Gastrocnemius medialis (tissue), 4 donors: ENCODE measurements at regions not wholly inside any gene's neighbourhood (a gene's known extent, or its start where the extent isn't known, plus 50 kb on each side); places are given as distances from the start of the nearest gene placed in this dataset.

ENCODE experiments used
- ATAC-seq, 2 donors: fragments of 150-250 bp; one replicate each; pipeline ENCODE4 v1.9.1; 2016
- DNase-seq, 2 donors: peaks; one replicate each; pipeline ENCODE4 v3.0.0-alpha.2; 2019
- H3K27ac ChIP-seq, 4 donors: fragments of 200-600 bp; sonication (generic); 1 replicate in 1 of 4; 2 replicates in 3 of 4; pipeline ENCODE4 v1.5.1; 2016 to 2018; ENCODE audit warnings: mild to moderate bottlenecking in 2 of 4, moderate library complexity in 1 of 4
- H3K27me3 ChIP-seq, 3 donors: fragments of 200-600 bp; sonication (generic) in 2 of 3; 1 replicate in 1 of 3; 2 replicates in 2 of 3; pipeline versions ENCODE4 v1.5.1 to v1.6.0; 2016 to 2019; ENCODE audit warnings: mild to moderate bottlenecking in 1 of 3, moderate library complexity in 1 of 3
- H3K36me3 ChIP-seq, 2 donors: fragments of 200-600 bp; sonication (generic) in 1 of 2; one replicate each; pipeline ENCODE4 v1.5.1; 2017 to 2018
- H3K4me1 ChIP-seq, 2 donors: fragments of 200-600 bp; sonication (generic) in 1 of 2; one replicate each; pipeline ENCODE4 v1.5.1; 2016 to 2017; ENCODE audit warnings: mild to moderate bottlenecking in 2 of 2
- H3K4me3 ChIP-seq, 4 donors: fragments of 200-600 bp; sonication (generic) in 3 of 4; 1 replicate in 1 of 4; 2 replicates in 3 of 4; pipeline ENCODE4 v1.5.1; 2016 to 2019; ENCODE audit warnings: mild to moderate bottlenecking in 2 of 4
- H3K9me3 ChIP-seq, 3 donors: fragments of 200-600 bp; sonication (generic) in 2 of 3; 1 replicate in 1 of 3; 2 replicates in 2 of 3; pipeline ENCODE4 v1.5.1; 2016 to 2019
- CTCF ChIP-seq, 5 experiments: fragments of 450-650 bp in 3 of 5; fragments of 200-600 bp in 2 of 5; sonication (generic) in 2 of 5; IDR thresholded peaks in 4 of 5; conservative IDR thresholded peaks in 1 of 5; 1 replicate in 4 of 5; 2 replicates in 1 of 5; pipeline ENCODE4 v1.5.1; 2016 to 2019; ENCODE audit warnings: antibody characterized with exemption in 5 of 5, mild to moderate bottlenecking in 3 of 5, moderate library complexity in 3 of 5
- POLR2A ChIP-seq, 2 donors: fragments of 450-650 bp; IDR thresholded peaks; one replicate each; pipeline ENCODE4 v1.6.1; 2017; ENCODE audit warnings: antibody characterized with exemption in 2 of 2, mild to moderate bottlenecking in 2 of 2, moderate library complexity in 2 of 2
- in situ Hi-C, 4 donors: fragments of 200-750 bp; cut with MboI; loops; one replicate each; pipeline versions ENCODE4 v1.15.0 to v1.8.0; 2017; ENCODE audit warnings: low sequenced_read_pairs in 4 of 4
- intact Hi-C: fragments of 100-400 bp; cut with DNase I; formaldehyde crosslinking; loops from one replicate; pipeline ENCODE4 v1.15.1; 2023; ENCODE audit warnings: low total_unique reads

GRCh38 chr2:19675003-19675629, 226.7 kb downstream of the TTC32 start:
- intact Hi-C loops, result no loop called here
- Histone ChIP-seq H3K36me3 (no peaks in the 10 kb centered on the region), H3K4me3 (no peak overlapping the region), H3K4me1 (peaks cover 0 to 6% of the 10 kb centered on the region in 2 donors), H3K27me3 (no peaks in the 10 kb centered on the region), H3K9me3 (no peaks in the 10 kb centered on the region), H3K27ac (no peak overlapping the region)
- TF ChIP-seq CTCF (IDR thresholded peaks at IDR 0.05 in 4 of 5, conservative IDR thresholded peaks at IDR 0.05 in 1 of 5) (no peak), POLR2A (IDR thresholded peaks at IDR 0.05) (no peak)
- ATAC-seq, result no peak
- in situ Hi-C loops, result no loop called here
- DNase-seq, result no peak

- no peaks in the 10 kb centered on the region for H3K36me3 ChIP-seq
- ATAC-seq (no peak), DNase-seq (no peak)
- H3K4me3 ChIP-seq, result no peak overlapping the region
- intact Hi-C loops, result no loop called here
- H3K4me1 ChIP-seq, result peaks cover 0 to 6% of the 10 kb centered on the region in 2 donors
- H3K9me3 ChIP-seq, result no peaks in the 10 kb centered on the region
- in situ Hi-C loops, result no loop called here
- H3K27ac ChIP-seq, result no peak overlapping the region
- no peaks in the 10 kb centered on the region for H3K27me3 ChIP-seq
- no peak for TF ChIP-seq POLR2A (IDR thresholded peaks at IDR 0.05)
- no peak for TF ChIP-seq CTCF (IDR thresholded peaks at IDR 0.05 in 4 of 5, conservative IDR thresholded peaks at IDR 0.05 in 1 of 5)
Measured at GRCh38 chr2:19674051-19675002, 227.5 kb downstream of the TTC32 start.

GRCh38 chr2:19673213-19673791, 228.5 kb downstream of the TTC32 start:
- in situ Hi-C loops (no loop called here), intact Hi-C loops (no loop called here)
- no peaks in the 10 kb centered on the region for H3K36me3 ChIP-seq
- DNase-seq (no peak), ATAC-seq (peak in 1 of 2 donors; percentile 5)
- no peak overlapping the region for H3K4me3 ChIP-seq
- TF ChIP-seq CTCF (IDR thresholded peaks at IDR 0.05 in 4 of 5, conservative IDR thresholded peaks at IDR 0.05 in 1 of 5) (no peak), POLR2A (IDR thresholded peaks at IDR 0.05) (no peak)
- no peaks in the 10 kb centered on the region for H3K27me3 ChIP-seq
- H3K27ac ChIP-seq, result no peak overlapping the region
- no peaks in the 10 kb centered on the region for H3K9me3 ChIP-seq
- H3K4me1 ChIP-seq, result peaks cover 0 to 6% of the 10 kb centered on the region in 2 donors

- DNase-seq, result no peak
- Histone ChIP-seq H3K36me3 (no peaks in the 10 kb centered on the region), H3K9me3 (no peaks in the 10 kb centered on the region), H3K4me1 (peaks cover 0 to 6% of the 10 kb centered on the region in 2 donors), H3K27me3 (no peaks in the 10 kb centered on the region), H3K4me3 (no peak overlapping the region), H3K27ac (no peak overlapping the region)
- ATAC-seq, result no peak
- no peak for TF ChIP-seq POLR2A (IDR thresholded peaks at IDR 0.05)
- TF ChIP-seq CTCF (IDR thresholded peaks at IDR 0.05 in 4 of 5, conservative IDR thresholded peaks at IDR 0.05 in 1 of 5), result no peak
- intact Hi-C loops (no loop called here), in situ Hi-C loops (no loop called here)
Measured at GRCh38 chr2:19671916-19672315, 229.9 kb downstream of the TTC32 start.
